ENCODE measurements at regions not wholly inside any gene's neighbourhood (a gene's known extent, or its start where the extent isn't known, plus 50 kb on each side); places are given as distances from the start of the nearest gene placed in this dataset.

DNA sequence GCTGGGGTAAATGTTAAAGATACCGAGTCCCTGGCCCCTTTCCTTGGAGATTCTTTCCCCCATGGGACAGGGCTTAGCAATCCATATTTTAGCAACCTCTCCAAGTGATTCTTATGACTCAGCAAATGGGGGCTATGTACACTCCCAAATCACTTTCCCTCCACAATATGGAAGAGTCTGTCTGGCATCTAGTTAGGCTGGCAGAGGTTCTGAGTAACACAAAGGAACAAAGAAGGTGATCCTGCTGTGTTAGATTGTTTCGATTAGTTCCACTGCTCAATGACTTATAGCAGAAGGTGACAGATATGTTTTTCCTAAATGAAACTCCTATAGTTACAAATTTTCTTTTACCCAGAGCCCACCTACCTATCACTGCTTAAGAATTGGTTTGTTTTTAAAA lies 154.0 kb upstream of the SYT13 start:
- DNase-seq (ENCODE audit: low read depth, low spot score): no peak

DNA sequence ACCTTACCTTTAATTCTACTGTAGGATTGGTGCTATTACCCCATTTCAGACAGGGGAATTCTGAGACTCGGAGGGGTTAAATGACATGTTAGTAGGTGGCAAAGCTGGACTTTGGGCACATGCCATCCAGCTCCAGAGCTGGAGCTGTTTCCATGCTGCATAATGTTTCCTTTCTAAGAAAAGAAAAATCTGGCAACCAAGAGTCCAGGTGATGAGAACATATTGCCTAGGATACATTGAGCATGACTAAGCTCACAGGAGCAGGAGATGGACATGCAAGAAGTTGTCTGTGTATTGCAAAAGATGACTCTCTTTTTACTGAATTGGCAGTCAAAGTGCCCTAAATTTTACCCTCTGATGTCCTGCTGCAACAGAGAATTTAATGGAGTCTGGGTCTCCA lies 150.8 kb upstream of the SYT13 start:
- DNase-seq (ENCODE audit: low read depth, low spot score): no peak

DNA sequence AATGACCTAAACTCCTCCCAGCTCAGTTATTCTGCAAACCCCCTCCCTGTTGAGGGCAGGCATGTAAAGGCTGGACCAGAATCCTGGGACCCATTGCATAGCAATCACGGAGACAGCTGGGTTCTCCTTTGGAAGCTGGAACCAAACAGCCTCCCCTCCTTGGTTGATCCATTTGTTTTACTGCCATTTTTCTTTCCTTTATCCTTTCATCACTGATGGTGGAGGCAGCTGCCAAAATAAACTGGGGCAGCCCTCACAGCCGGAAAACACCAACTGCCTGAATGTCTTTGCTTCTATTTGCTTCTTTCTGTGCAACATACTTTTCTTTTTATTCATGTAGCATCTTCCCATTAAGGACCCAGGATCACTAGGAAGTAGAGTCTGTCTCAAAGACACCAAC lies 150.0 kb upstream of the SYT13 start:
- DNase-seq (ENCODE audit: low read depth, low spot score): no peak

DNA sequence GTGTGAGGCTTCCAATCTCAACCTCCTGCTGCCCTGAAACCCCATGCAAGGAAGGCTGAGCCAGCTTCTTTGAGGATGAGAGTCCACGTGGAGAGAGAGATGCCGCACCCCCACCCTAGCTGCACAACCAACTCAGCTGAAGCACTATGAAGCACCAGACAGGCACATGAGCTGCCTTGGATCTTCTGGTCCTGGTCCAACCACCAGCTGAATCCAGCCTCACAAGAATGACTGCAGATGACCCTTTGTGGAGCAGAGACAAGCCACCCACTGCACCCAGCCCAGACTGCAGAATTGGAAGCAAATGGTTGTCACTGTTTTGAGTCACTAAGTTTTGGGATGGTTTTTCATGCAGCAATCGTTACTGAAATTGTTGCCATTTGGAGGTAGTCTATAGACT lies 149.6 kb upstream of the SYT13 start:
- DNase-seq (ENCODE audit: low read depth, low spot score): no peak

- no peak for DNase-seq (ENCODE audit: low read depth, low spot score)
Measured at GRCh38 chr11:45432910-45433309, 146.8 kb upstream of the SYT13 start.

GRCh38 chr11:45432100-45432499 lies 146.0 kb upstream of the SYT13 start:
- no peak for DNase-seq (ENCODE audit: low read depth, low spot score)

GRCh38 chr11:45431046-45432018 lies 145.2 kb upstream of the SYT13 start:
- no peak for DNase-seq (ENCODE audit: low read depth, low spot score)

DNA sequence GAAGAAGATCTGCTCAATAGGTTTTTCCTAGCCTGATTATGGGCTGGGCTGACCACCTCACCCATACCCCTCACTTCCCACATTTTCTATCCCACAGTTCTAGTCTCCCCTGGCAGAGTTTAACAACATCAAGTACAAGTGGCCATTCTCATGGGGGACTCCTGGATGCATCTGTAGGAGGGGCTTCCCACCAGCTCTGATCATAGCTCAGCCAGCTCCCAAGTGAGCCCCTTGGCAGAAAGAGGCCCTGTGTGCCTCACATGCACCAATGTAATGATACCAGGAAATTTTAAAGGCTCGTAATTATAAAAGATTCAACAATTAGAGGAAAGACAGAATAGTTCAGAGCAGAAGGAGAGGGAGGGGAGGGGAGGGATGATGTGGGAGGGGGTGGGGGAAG lies 144.2 kb upstream of the SYT13 start:
- DNase-seq (ENCODE audit: low read depth, low spot score): no peak

DNA sequence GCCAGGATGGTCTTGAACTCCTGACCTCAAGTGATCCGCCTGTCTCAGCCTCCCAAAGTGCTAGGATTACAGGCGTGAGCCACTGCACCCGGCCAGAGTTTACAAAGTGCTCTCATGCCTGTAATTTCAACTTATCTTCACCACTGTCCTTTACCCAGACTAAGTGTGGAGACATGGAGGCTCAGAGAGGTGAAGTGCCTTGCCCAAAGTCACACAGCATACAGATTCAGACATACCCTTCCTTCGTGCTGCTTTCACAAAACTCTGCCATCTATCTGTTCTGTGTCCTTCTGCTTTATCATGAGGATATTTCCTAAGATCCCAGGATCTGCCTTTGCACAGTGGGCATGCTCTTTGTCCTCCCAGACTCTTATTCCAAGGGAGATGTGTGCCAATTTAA lies 143.6 kb upstream of the SYT13 start:
- no peak for DNase-seq (ENCODE audit: low read depth, low spot score)

- DNase-seq (ENCODE audit: low read depth, low spot score): no peak
Measured at GRCh38 chr11:45428541-45429230, 142.5 kb upstream of the SYT13 start.

GRCh38 chr11:45428116-45428515 lies 142.0 kb upstream of the SYT13 start:
- no peak for DNase-seq (ENCODE audit: low read depth, low spot score)

DNA sequence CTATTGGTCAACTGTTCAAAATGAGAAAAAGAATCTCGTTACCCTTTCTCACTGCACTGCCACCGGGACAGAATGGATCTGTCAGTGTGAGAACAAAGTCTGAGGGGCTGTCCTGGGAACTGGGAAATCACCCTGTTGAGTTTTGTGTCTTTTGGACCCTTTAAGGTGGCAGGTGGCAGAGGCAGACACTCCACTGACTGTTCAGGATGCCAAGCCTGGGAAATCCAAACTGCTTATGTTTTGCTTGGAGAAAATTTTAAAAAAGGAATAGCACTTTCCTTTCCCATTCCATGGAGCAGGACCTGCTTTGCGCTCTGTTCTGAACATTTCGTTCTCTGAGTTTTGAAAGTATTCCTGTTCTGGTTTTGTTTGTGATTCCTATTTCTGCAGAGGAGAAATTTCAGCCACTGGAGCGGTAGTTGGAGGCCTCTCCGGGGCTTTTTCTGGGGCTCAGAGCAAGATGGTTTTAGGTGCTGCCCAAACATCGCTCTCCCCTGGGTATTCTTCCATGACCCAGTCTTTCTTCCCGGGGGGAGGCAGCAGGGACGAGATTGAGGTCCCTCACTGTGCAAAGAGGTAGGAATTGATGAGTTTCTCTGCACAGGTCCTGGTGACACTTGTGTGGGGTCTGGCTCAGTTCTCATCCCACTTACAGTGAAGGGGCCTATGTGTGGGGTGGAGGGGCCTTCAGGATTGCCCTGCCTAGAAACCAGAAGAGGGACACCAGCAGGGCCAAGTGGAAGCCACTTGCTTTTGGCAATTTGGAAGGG lies 138.5 kb upstream of the SYT13 start:
- DNase-seq (ENCODE audit: low read depth, low spot score): no peak

GRCh38 chr11:45423475-45424120 lies 137.5 kb upstream of the SYT13 start:
- DNase-seq (ENCODE audit: low read depth, low spot score): no peak

DNA sequence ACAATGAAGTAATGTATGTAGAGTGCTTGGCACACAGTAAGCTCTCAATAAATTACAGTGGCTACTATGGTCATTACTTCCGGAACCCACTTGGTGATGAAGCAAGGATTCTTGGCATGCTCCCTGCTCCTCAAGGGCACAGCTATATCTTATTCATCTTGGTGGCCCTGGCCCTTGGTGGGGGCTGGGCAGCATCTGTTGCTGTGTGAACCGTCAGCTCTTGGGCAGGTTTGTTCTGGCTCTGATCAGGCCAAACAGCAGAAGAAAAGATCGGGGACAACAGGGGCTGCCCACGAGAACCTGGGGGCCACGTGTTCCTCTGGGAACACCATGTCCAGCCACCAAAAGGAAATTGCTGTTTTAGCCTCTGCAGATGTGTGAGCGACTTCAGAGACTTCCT lies 136.9 kb upstream of the SYT13 start:
- DNase-seq (ENCODE audit: low read depth, low spot score): no peak

DNA sequence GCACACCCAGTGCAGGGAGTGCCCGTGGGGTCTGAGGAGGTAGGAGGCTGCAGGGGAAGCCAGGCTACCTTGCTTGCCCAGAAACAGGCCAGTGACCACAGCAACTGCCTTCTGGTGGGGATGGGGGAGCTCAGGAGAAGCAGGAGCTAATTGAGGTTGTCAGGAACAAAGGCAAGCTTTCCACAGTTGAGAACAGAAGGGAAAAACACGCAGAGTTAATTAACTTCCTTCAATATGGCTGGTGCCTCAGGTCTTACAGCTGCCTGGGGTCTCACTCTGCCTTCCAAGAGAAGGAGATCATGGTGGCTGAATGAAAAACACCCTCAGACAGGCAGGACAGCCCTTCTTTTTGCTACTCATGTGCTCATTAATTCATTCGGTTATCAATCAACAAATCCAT lies 127.9 kb upstream of the SYT13 start:
- DNase-seq (ENCODE audit: low read depth, low spot score): no peak

- DNase-seq (ENCODE audit: low read depth, low spot score): no peak
Measured at GRCh38 chr11:45413156-45413858, 127.2 kb upstream of the SYT13 start.

DNA sequence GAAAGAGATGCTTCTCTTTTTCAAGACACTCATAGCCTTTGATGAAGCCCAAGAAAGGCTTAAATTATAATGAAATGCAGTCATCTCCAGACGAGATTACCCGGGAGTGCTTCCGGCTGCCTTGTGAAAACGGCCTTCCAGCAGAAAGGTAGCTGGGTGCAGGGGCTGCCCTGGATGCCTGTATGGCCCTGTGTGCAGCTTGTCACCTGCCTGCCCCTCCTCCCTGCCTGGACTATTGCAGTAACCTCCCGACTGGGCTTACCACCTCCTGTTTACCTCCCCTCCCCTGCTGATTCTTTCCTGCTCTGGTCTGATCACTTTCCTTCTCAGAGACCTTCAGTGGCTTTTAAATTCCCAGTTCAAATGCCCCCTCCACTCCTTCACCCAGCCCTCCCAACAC lies 126.4 kb upstream of the SYT13 start:
- DNase-seq (ENCODE audit: low read depth, low spot score): no peak

- no peak for DNase-seq (ENCODE audit: low read depth, low spot score)
Measured at GRCh38 chr11:45412051-45412471, 125.9 kb upstream of the SYT13 start.

DNA sequence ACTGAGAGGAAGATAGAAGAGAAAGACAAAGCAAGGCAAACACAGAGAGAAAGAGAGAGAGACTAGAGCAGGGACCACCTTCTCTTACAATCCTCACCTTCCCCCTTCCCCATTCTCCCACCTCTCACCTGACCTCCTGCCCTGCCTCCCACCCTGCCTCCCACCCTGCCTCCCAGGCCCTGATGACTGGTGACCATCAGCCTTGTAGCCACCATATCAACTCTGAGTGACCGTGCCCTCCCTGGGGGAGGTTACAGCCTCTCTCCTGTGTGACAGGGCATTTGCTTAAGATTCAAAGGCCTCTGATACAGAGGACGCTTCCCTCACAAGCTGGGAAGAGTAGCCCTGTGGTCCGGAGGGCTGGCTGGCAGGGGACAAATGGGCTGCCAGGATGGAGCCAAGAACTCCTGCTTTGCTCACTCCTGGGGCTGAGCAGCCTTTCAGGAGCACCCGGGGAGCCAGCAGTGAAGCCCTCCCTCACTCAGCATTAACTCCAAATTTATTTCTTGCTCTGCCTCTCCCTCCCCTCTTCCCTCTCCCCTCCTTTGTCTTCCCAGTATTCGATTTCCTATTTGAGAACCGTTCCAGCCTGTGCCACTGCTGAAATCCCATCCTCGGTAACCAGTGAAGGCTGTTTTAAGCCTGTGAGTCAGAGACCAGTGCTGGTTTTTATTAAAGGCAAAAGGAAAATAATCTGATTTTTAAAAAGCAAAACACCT lies 125.2 kb upstream of the SYT13 start:
- DNase-seq (ENCODE audit: low read depth, low spot score): no peak

Measured in smooth muscle cell of the brain vasculature (primary cell).